ENCODE measurements at regions not wholly inside any gene's neighbourhood (a gene's known extent, or its start where the extent isn't known, plus 50 kb on each side); places are given as distances from the start of the nearest gene placed in this dataset.

DNA sequence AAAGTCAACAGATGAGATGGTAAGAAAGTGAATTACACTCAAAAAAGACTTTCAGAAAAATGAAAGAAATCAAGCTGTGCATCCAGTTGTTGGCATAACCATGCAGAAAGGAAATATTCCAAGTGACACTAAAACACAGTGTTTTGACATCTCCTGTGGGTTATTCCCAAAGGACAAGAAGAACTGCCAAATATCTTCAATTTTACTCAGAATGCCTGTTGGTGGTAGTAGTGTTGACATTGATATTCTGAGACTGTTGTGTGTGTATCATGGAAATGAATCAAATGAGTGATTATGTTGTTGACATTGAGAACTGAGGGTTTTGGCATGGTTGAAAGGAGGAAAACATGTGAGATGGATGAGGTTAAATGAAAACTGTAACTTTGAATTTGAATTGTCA, 196.9 kb downstream of the SH2D4B start:
- Histone ChIP-seq H3K36me3 (ENCODE audit: insufficient read depth, low read length) (no peaks in the 10 kb centered on the region), H3K4me3 (no peak overlapping the region), H3K9me3 (ENCODE audit: low read depth, low read length) (no peaks in the 10 kb centered on the region), H3K27ac (no peak overlapping the region), H3K9ac (ENCODE audit: insufficient read length) (no peak overlapping the region)
- DNase-seq (ENCODE audit: low read depth, low spot score): no peak
- TF ChIP-seq FOXP2 (optimal IDR thresholded peaks at IDR 0.05; ENCODE audit: control extremely low read depth, extremely low read length, insufficient read depth) (no peak), POLR2AphosphoS5 (IDR thresholded peaks at IDR 0.05; ENCODE audit: borderline replicate concordance, low read depth, low read length) (no peak), EZH2 (IDR thresholded peaks at IDR 0.05) (no peak)

DNA sequence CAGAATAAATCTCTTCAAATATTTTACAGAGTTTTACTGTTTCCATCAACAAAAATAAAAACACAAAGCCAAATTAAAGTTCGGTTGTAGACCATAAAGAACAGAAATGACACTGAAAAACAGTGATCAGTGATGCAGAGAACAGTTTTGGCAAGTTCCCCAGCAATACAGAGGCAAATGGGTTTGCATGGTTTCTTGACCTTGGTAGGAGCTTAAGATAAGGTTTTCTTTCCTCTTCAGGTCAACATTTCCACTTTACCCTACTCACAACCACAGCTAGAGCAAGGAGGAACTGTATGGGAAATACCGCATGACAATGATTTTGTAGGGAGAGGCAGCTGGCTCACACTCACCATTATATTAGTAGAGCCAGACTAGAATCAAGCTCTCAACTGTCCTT, 199.5 kb downstream of the SH2D4B start:
- no peak overlapping the region for H3K4me3 ChIP-seq
- TF ChIP-seq POLR2AphosphoS5 (IDR thresholded peaks at IDR 0.05; ENCODE audit: borderline replicate concordance, low read depth, low read length) (no peak), FOXP2 (optimal IDR thresholded peaks at IDR 0.05; ENCODE audit: control extremely low read depth, extremely low read length, insufficient read depth) (no peak), EZH2 (IDR thresholded peaks at IDR 0.05) (no peak)
- H3K27ac ChIP-seq: no peak overlapping the region
- DNase-seq (ENCODE audit: low read depth, low spot score): no peak
- no peak overlapping the region for H3K9ac ChIP-seq (ENCODE audit: insufficient read length)
- H3K9me3 ChIP-seq (ENCODE audit: low read depth, low read length): no peaks in the 10 kb centered on the region
- no peaks in the 10 kb centered on the region for H3K36me3 ChIP-seq (ENCODE audit: insufficient read depth, low read length)

DNA sequence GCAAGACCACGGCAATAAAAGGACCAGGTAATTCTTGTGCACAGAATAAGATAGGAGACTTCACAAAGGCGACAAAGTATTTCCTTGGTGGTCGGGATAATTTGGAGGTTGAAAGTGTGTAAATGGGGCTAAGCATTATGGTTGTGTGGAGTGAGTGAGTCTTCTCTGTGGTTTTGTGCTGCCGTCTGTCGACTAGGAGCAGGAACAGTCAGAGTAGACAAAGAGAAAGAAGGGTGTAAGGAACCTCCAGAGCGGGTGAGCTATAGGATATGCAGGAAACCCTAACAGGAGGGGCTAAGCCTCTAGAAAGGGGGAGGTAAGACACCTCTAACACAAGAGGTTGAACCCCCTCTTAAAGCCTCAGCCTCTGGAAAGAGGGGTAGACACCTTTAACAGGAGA, 201.6 kb downstream of the SH2D4B start:
- Histone ChIP-seq H3K9ac (ENCODE audit: insufficient read length) (no peak overlapping the region), H3K27ac (no peak overlapping the region), H3K36me3 (ENCODE audit: insufficient read depth, low read length) (no peaks in the 10 kb centered on the region), H3K9me3 (ENCODE audit: low read depth, low read length) (no peaks in the 10 kb centered on the region), H3K4me3 (no peak overlapping the region)
- no peak for DNase-seq (ENCODE audit: low read depth, low spot score)
- no peak for TF ChIP-seq EZH2 (IDR thresholded peaks at IDR 0.05)

DNA sequence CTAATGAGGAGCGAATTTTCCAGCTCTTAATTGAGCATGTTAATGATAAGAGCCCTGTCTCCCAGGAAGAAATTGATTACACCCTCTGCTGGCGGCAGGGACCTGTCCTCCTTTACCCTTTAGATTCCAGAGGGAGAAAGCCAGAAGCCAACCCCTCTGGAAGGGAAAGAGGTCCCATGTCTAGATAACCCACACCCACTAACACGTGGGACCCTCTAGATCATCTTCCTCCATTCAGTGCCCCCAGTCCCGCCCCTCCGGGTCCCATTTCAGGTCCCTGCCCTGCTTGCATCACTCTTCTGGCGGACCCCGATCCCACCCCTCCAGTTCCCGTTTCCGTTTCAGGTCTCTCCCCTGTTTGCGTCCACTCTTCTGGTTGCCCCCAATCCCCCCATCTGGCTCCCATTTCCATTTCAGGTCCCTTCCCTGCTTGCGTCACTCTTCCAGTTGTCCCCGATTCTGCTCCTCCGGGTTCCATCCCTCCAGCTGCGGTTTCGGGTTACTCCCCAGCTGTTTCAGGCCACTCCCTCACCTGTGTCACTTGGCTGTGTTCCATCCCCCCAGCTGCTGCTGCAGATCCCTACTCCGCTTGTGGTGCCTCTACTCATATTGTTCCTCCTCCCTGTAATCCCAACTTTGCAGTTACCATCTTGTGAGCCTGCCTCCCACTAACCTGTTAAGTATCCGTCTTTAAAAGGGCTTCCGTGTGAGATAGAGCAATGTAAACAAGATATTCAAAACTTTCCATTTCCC, 202.4 kb downstream of the SH2D4B start:
- DNase-seq (ENCODE audit: low read depth, low spot score): no peak
- Histone ChIP-seq H3K9ac (ENCODE audit: insufficient read length) (no peak overlapping the region), H3K9me3 (ENCODE audit: low read depth, low read length) (no peaks in the 10 kb centered on the region), H3K36me3 (ENCODE audit: insufficient read depth, low read length) (no peaks in the 10 kb centered on the region), H3K4me3 (no peak overlapping the region), H3K27ac (no peak overlapping the region)
- no peak for TF ChIP-seq EZH2 (IDR thresholded peaks at IDR 0.05)
- no peak for TF ChIP-seq FOXP2 (optimal IDR thresholded peaks at IDR 0.05; ENCODE audit: control extremely low read depth, extremely low read length, insufficient read depth)
- TF ChIP-seq POLR2AphosphoS5 (IDR thresholded peaks at IDR 0.05; ENCODE audit: borderline replicate concordance, low read depth, low read length): no peak

DNA sequence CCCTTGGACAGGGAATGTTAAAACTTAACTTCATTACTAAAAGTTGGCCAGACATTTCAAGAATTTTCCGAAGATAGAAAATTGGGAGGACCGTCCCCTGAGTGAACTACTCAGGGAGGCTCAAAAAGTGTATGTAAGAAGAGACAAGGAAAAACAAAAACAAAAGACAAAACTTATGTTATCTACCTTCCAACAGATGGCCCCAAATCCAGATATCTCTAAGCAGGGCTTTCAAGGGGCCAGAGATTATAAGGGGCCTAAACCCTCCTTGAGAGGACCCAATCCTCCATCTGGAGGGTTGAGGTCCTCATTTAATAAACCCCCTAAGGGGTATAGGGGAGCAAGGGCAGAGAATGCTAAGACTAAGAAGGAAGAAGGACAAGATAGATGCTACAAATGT, 203.6 kb downstream of the SH2D4B start:
- Histone ChIP-seq H3K9ac (ENCODE audit: insufficient read length) (no peak overlapping the region), H3K4me3 (no peak overlapping the region), H3K27ac (no peak overlapping the region), H3K36me3 (ENCODE audit: insufficient read depth, low read length) (no peaks in the 10 kb centered on the region), H3K9me3 (ENCODE audit: low read depth, low read length) (no peaks in the 10 kb centered on the region)
- no peak for TF ChIP-seq POLR2AphosphoS5 (IDR thresholded peaks at IDR 0.05; ENCODE audit: borderline replicate concordance, low read depth, low read length)
- TF ChIP-seq EZH2 (IDR thresholded peaks at IDR 0.05): no peak
- TF ChIP-seq FOXP2 (optimal IDR thresholded peaks at IDR 0.05; ENCODE audit: control extremely low read depth, extremely low read length, insufficient read depth): no peak
- DNase-seq (ENCODE audit: low read depth, low spot score): no peak

DNA sequence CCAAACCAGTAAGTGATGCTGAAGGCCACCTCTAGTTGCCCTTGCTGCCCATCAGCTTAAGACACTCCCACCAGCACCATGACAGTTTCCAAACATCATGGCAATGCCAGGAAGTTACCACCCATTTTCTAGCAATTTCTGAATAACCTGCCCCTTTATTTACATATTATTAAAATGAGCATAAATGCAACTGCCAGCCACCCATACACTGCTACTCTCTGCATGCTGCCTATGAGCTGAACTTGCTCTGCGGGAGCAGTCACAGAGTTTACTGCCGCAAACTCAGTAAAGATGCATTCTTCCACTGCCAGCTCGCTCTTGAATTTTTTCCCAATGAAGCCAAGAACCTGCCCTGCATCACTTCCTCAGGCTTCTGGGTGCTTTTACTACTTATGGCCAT, 212.6 kb downstream of the SH2D4B start:
- no peak overlapping the region for H3K27ac ChIP-seq
- H3K36me3 ChIP-seq (ENCODE audit: insufficient read depth, low read length): no peaks in the 10 kb centered on the region
- no peak overlapping the region for H3K9ac ChIP-seq (ENCODE audit: insufficient read length)
- TF ChIP-seq EZH2 (IDR thresholded peaks at IDR 0.05): no peak
- no peak for TF ChIP-seq FOXP2 (optimal IDR thresholded peaks at IDR 0.05; ENCODE audit: control extremely low read depth, extremely low read length, insufficient read depth)
- TF ChIP-seq POLR2AphosphoS5 (IDR thresholded peaks at IDR 0.05; ENCODE audit: borderline replicate concordance, low read depth, low read length): no peak
- no peak for DNase-seq (ENCODE audit: low read depth, low spot score)
- H3K9me3 ChIP-seq (ENCODE audit: low read depth, low read length): no peaks in the 10 kb centered on the region
- no peak overlapping the region for H3K4me3 ChIP-seq

DNA sequence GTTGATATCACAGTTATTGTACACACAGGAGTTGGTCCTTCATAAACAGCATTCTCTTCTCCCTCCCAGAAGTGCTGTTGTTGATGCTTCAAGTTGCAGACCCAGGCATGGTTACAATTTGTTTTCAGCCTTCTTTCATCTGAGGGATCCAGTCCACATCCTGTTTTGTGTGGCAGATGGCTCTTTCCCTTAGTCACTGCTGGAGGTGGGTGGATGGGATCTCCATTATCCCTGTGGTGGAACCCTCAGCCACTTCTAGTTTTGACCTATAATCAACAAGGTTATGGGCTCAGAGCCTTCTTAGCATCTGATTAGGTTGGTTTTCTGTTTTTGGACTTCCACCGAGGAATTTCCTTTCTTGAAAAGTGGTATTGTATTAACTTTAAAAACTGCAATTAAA, 214.2 kb downstream of the SH2D4B start:
- no peak for TF ChIP-seq EZH2 (IDR thresholded peaks at IDR 0.05)
- TF ChIP-seq FOXP2 (optimal IDR thresholded peaks at IDR 0.05; ENCODE audit: control extremely low read depth, extremely low read length, insufficient read depth): no peak
- no peak for TF ChIP-seq POLR2AphosphoS5 (IDR thresholded peaks at IDR 0.05; ENCODE audit: borderline replicate concordance, low read depth, low read length)
- Histone ChIP-seq H3K9ac (ENCODE audit: insufficient read length) (no peak overlapping the region), H3K36me3 (ENCODE audit: insufficient read depth, low read length) (no peaks in the 10 kb centered on the region), H3K4me3 (no peak overlapping the region), H3K27ac (no peak overlapping the region), H3K9me3 (ENCODE audit: low read depth, low read length) (no peaks in the 10 kb centered on the region)
- DNase-seq (ENCODE audit: low read depth, low spot score): no peak

DNA sequence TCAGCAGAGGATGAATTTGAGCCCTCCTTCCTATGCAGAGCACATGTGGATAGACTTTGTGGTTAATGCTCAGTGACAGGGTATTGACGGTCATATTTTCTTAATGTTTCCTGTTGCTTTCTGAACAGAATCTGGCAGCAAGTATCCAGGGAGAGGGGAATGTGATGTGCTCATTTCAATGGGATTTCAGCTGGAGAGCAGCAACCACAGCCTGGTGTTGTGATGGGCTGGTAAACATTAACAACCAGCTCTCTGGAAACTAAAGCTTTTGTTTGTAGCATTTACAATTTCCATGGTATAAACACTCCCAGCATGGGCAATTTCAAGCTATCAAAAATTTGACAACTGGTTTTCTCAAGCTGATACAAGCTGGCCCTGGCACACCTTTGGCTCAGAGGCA, 215.9 kb downstream of the SH2D4B start:
- DNase-seq (ENCODE audit: low read depth, low spot score): no peak
- H3K27ac ChIP-seq: no peak overlapping the region

DNA sequence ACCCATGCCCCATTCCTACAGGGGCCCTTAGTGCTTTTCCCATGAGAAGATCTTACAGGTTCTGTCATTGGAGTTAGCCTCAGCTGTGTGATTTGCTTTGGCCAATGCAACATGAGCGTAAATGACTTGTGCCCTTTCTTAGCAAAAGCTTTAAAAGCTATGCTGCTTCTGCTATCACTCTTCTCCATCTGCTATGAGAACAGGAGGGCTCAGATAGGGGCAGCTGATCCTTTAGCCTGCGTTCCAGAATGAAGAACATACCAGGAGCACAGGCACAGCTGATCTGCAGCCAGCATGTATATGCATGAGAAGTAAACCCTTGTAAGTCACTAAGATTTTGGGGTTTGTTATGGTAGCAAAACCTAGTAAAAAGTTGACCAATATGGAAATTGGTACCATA, 218.2 kb downstream of the SH2D4B start:
- H3K9me3 ChIP-seq (ENCODE audit: low read depth, low read length): no peaks in the 10 kb centered on the region
- H3K27ac ChIP-seq: no peak overlapping the region
- no peaks in the 10 kb centered on the region for H3K36me3 ChIP-seq (ENCODE audit: insufficient read depth, low read length)
- no peak overlapping the region for H3K4me3 ChIP-seq
- DNase-seq (ENCODE audit: low read depth, low spot score): no peak
- TF ChIP-seq FOXP2 (optimal IDR thresholded peaks at IDR 0.05; ENCODE audit: control extremely low read depth, extremely low read length, insufficient read depth): no peak
- no peak for TF ChIP-seq POLR2AphosphoS5 (IDR thresholded peaks at IDR 0.05; ENCODE audit: borderline replicate concordance, low read depth, low read length)
- TF ChIP-seq EZH2 (IDR thresholded peaks at IDR 0.05): no peak
- no peak overlapping the region for H3K9ac ChIP-seq (ENCODE audit: insufficient read length)

More for the DNA sequence above, 215.9 kb downstream of the SH2D4B start:
- Histone ChIP-seq H3K4me3 (no peak overlapping the region), H3K9me3 (ENCODE audit: low read depth, low read length) (no peaks in the 10 kb centered on the region), H3K9ac (ENCODE audit: insufficient read length) (no peak overlapping the region), H3K36me3 (ENCODE audit: insufficient read depth, low read length) (no peaks in the 10 kb centered on the region)
- TF ChIP-seq FOXP2 (optimal IDR thresholded peaks at IDR 0.05; ENCODE audit: control extremely low read depth, extremely low read length, insufficient read depth) (no peak), POLR2AphosphoS5 (IDR thresholded peaks at IDR 0.05; ENCODE audit: borderline replicate concordance, low read depth, low read length) (no peak), EZH2 (IDR thresholded peaks at IDR 0.05) (no peak)
